SKM-1 (cell line): ENCODE measurements at regions not wholly inside any gene's neighbourhood (a gene's known extent, or its start where the extent isn't known, plus 50 kb on each side); places are given as distances from the start of the nearest gene placed in this dataset.
"Not testable (repeated sequence)": the region's sequence is repeated elsewhere in the genome, so short reads cannot be mapped to it uniquely, and the experiment has no call there.

ENCODE experiments used
- DNase-seq: peaks from one replicate; lab custom pipeline; 2025; ENCODE audit not compliant: unreplicated experiment; lab: John Stamatoyannopoulos, UW

DNA sequence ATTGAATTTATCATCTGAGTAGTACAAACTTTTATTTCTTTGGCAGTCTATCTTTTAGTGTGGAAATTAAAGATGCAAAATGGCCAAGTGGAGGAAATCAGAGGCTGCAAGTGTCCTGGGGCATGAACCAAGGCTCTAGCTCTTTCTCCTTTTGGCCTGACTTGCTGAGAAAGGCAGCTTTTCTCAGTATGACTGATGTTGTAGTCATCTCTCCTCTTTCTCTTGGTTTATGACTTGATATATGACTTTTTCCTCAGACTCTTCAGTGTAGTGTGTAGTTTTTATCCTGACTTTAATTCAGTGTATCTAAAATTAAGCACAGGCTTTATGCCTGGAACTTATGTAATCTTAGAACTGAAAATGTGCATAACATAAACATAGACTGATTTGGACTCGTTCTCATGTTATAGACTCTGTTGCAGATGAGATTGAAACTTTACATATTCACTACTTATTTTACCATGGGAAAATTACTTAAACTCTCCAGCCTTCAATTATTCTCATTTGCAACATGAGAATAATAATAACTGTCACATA is 65.7 kb downstream of the SLITRK5 start:
- DNase-seq = no peak

DNA sequence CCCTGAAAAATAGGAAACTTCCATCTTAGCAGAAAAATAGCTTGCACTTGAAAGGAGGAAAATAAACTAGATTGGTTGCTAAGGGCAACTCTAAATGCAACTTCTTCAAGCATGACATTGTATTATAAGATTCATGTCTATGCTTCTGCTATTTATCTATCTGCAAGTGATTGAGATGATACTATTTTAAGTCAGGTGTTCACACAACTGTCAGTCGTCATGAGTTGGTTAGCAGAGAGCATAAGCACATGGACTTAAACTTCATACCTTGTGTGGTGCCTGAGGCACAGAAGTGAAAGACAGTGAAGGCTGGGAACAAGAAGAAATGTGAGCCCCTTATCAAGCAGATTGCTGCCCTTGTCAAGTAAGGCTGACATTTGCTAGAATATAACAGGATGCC is 82.9 kb downstream of the SLITRK5 start:
- no peak for DNase-seq

- no peak for DNase-seq
These were observed 98.3 kb downstream of the SLITRK5 start for GRCh38 chr13:87769445-87769844.

DNA sequence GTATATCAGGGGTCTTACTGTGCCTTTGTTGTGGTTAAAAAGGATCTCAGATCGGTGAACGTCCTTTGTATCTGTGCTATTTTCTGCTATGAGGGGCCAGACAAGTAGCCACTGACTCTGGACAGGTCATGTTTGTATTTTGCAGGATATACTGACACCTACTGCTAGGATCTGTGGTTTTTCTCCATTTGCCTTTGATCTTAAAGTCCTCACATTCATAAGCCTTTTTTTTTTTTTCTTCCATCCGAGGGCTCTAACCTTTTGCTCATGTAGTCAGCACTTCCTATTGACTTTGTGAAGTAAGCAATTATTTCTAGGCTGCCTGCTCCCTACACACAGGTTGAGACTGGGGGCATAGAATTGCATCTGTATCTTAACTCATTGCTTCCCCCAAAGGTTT is 106.2 kb downstream of the SLITRK5 start:
- no peak for DNase-seq

- DNase-seq = no peak
These were observed 107.0 kb downstream of the SLITRK5 start for GRCh38 chr13:87778128-87778527.

DNA sequence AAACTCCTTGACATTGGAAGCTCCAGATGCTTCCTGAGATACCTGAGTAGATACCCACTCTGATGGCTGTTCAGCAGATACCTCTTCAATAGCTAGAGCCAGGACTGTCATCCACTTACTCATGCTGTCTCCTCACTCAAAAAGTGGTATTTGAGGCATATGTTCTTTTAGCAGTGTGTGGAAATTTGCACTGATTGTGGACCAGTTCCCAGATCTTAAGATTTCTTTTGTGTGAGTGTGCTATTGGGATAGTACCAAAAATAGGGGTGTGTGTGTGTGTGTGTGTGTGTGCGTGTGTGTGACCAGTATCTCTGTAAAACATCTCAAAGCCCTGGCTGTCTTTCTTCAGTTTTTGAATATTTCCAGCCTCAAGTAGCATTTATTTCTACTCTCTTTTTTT is 108.3 kb downstream of the SLITRK5 start:
- no peak for DNase-seq

DNA sequence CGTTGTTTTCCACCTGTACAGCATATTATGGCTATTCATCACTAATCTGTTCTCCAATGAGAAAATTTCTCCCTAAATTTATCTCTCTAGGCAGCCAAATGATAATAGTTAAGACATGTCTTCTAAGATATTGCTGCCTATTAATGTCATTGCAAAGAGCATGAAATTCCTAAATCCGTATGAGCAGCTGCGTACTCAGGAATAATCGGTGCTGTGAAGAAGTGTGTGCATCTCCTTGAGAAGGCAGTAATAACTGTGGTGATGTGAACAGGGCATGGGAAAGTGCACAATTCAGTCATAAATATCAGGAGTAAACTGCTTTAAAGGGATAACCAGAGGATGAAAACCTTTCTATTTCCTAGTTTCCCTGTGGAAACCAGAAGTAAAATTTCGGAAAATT is 112.2 kb downstream of the SLITRK5 start:
- DNase-seq = no peak

GRCh38 chr13:87788363-87788762 is 117.2 kb downstream of the SLITRK5 start:
- no peak for DNase-seq

GRCh38 chr13:87792878-87793277 is 121.7 kb downstream of the SLITRK5 start:
- DNase-seq = no peak

GRCh38 chr13:87798536-87798935 is 127.4 kb downstream of the SLITRK5 start:
- no peak for DNase-seq

DNA sequence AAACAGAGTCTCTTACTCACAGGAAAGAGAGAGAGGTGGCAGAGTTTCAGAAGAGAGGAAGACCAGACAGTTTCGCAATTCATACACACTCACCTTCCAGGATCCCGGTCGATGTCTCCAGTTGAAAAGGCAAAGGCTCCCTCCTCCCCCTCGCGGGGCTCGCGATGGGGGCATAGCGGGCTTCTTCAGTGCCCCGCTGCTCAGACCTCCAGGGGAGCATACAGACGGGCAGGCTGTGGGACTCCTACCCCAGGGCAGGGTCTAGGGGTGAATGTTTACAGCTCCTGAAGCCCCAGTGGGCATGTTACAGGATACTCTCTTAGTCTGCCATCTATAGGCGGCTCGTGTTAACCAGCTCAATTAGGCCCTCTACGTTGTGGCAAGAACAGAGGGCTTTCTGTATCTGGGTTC is 139.2 kb downstream of the SLITRK5 start:
- no peak for DNase-seq

DNA sequence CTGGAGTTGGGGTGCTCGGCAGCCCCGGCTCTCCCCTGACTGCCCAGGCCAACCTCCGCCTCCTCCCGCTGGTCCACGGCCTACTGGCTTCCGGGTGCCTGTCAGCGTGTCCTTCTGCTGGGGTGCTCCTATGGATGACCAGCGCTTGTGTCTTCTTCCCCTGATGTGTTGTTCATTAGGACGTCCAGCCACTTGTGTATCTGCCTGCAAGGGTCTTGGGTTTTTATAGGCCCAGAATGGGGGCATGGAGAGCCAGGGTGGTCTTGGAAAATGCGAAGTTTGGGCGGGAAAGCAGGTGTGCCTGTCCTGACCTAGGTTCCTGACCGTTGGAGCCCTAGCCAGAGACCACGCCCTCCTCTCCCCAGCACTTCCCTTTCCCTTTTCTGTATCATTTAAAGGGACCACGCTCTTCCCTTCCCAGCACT is 139.8 kb downstream of the SLITRK5 start:
- DNase-seq = no peak

DNA sequence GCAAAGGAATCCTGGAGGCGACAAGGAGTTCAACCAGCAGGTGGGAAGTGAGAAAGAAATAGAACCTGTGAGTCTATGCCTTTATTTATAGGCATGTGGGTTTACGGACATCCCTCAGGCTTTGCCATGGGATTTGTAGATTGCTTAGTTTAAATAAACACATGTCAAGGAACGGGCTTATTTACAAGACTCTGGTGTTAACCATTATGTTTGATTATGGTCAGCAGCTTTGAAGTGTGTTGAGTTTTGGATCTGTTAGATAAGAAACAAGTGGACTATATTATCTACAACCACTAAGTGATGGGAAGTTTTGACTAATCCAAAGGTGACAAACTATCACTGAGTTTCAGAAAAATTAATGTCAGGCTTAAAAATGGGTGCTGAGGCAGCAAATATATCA is 143.2 kb downstream of the SLITRK5 start:
- DNase-seq = no peak

DNA sequence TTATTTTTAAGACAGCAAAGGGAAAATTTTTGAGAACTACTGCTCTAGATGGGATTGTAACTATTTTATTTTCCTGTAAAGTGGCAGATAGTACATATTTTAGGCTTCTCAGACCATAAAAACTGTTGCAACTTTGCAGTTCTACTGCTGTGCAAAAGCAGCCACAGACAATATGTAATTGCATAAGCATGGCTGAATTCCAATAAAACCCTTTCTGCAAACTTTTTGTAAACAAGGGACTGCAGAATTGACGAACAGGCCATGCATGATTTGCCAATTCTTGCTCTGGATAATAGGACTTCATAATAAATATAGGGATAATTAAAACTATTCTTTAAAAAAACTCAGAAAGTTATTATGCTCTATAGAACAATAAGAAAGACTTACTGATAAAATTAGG is 149.1 kb downstream of the SLITRK5 start:
- no peak for DNase-seq

GRCh38 chr13:87821512-87821911 is 150.3 kb downstream of the SLITRK5 start:
- DNase-seq = no peak

- DNase-seq = not testable (repeated sequence)
These were observed 155.1 kb downstream of the SLITRK5 start for GRCh38 chr13:87826301-87826700.

DNA sequence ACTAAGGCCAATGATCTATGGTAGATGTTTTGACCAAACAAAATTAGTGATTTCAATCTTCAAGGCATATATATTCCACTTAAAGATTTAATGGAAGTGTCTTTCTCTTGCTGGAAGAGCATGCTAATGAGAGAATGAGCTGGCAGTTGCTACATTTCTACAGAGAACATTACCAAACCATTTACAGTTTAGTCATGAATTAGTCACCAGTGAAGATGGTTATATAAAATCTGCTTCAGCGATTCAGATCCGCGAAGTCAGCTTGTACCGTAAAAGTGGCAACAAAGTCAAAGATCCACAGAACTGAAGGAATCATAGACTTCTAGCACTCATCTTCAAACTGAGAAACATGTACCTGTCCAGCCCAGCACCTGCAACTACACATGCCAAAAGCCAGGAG is 156.3 kb downstream of the SLITRK5 start:
- DNase-seq = no peak

- no peak for DNase-seq
These were observed 166.4 kb downstream of the SLITRK5 start for GRCh38 chr13:87837522-87837921.

DNA sequence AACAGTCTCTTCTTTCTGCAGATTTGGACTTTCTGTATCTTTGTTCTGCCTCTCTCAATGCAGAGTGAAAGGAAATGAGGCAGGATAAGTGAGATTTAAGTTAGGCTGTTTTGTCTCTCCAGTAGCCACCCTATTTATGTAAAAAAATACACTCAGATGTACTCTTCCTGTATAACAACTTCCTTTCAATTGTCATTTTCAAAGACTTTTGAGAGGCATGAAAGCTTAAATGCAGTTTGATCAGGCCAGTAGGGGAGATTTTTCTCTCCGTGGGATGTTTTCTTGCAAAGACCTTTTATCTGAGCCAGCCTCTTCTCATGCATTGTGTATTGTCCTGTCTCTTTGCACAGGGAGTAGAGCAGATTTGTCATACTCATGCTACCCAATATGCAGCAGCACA is 166.8 kb downstream of the SLITRK5 start:
- DNase-seq = no peak

- no peak for DNase-seq
These were observed 180.2 kb downstream of the SLITRK5 start for GRCh38 chr13:87851410-87851809.

DNA sequence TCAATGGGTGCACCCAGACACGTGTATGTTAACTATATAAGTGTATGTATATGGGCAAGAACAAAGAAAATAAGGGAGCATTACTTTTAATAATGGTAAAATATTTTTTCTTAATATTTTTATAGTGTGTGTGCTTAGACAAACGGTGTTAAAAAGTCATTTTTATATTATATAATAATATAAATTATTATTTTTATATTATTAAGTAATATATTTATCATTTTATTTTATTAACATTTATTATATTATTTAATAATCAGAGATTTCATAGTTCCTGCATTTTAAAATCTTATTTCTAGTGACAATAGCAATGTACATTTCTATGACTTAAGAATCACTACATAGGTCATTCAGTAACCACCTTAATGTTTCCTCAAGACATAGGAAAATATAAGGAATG is 184.4 kb downstream of the SLITRK5 start:
- no peak for DNase-seq

DNA sequence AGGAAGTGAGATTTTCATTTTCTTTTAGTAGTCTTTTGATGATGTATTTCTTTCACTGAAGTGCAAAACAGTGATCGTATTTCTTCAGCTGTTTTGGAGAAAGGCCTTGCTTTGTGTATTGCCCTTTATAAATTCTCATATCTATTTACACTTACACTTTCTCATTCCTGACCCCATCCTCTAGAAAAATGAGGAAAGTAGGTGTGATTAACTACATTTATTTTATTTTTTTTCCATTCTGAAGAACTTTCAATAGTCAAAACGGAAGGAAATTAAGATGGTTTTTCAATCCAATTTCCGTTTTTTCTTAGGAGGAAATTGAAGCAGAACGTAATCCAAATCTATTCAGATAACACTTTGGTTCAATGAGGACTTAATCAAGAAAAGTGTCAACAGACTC is 188.1 kb downstream of the SLITRK5 start:
- DNase-seq = no peak

- no peak for DNase-seq
These were observed 196.3 kb downstream of the SLITRK5 start for GRCh38 chr13:87867426-87867825.

DNA sequence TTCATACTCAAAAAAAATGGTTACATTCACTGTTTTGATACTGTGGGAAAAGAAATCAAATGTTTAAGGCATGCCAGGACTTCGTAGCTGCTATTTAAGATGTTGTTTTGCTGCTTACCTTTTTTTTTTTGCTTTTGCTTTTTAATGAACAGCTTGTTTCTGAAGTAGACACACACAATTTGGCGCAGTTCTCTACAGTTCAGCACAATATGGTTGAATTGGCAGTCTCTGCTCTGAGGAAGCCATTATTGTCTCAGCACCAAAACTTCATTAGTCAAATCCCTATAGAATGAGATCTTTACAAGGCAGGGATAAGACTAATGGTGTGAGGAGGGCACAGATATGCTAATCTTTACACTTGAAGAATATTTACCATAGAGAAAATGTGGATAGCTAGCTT is 197.6 kb downstream of the SLITRK5 start:
- no peak for DNase-seq
